Lower leg skin (tissue), 4 donors: ENCODE measurements at regions not wholly inside any gene's neighbourhood (a gene's known extent, or its start where the extent isn't known, plus 50 kb on each side); places are given as distances from the start of the nearest gene placed in this dataset.

Experiments used
- DNase-seq, 2 donors: peaks; one replicate each; pipeline ENCODE4 v3.0.0-alpha.2; 2019; ENCODE audit warnings: low spot score in 2 of 2
- H3K4me3 ChIP-seq: fragments of 200-600 bp; sonication (generic); 2 replicates; pipeline ENCODE4 v1.5.1; 2017; ENCODE audit warnings: mild to moderate bottlenecking, low read depth; ENCODE audit not compliant: poor library complexity, severe bottlenecking
- CTCF ChIP-seq, 3 donors: fragments of 450-650 bp; IDR thresholded peaks; one replicate each; pipeline ENCODE4 v1.5.1; 2016; ENCODE audit warnings: antibody characterized with exemption in 3 of 3, mild to moderate bottlenecking in 3 of 3, moderate library complexity in 2 of 3
- POLR2A ChIP-seq, 2 donors: fragments of 450-650 bp; IDR thresholded peaks; one replicate each; pipeline ENCODE4 v1.6.1; 2016 to 2017; ENCODE audit warnings: antibody characterized with exemption in 2 of 2, mild to moderate bottlenecking in 1 of 2, moderate library complexity in 1 of 2
- WGBS, 2 donors: methylation state at CpG; one replicate each; pipeline ENCODE4 v1.1.5; 2018; 5-methylcytosine and 5-hydroxymethylcytosine counted together
- intact Hi-C: fragments of 100-400 bp; cut with DNase I; formaldehyde crosslinking; loops from one replicate; pipeline ENCODE4 v1.15.0; 2023; ENCODE audit warnings: low total_unique reads

GRCh38 chr7:119838444-119838843, 434.5 kb upstream of the KCND2 start:
- 92 to 93% methylated on average over 6 of the region's 6 CpGs for WGBS, 2 donors
- intact Hi-C loops = no loop called here
- no peak for DNase-seq
- no peak for TF ChIP-seq POLR2A (IDR thresholded peaks at IDR 0.05)
- no peak overlapping the region for H3K4me3 ChIP-seq

GRCh38 chr7:119842337-119842736, 430.6 kb upstream of the KCND2 start:
- H3K4me3 ChIP-seq = no peak overlapping the region
- no peak for TF ChIP-seq POLR2A (IDR thresholded peaks at IDR 0.05)
- no peak for TF ChIP-seq CTCF (IDR thresholded peaks at IDR 0.05)
- intact Hi-C loops = no loop called here
- no peak for DNase-seq
- WGBS, 2 donors = 40% methylated on average over 1 of the region's 1 CpG

GRCh38 chr7:119842786-119843185, 430.2 kb upstream of the KCND2 start:
- no peak for DNase-seq
- intact Hi-C loops = no loop called here
- TF ChIP-seq POLR2A (IDR thresholded peaks at IDR 0.05) (no peak), CTCF (IDR thresholded peaks at IDR 0.05) (no peak)
- no peak overlapping the region for H3K4me3 ChIP-seq
- WGBS, 2 donors = 50 to 80% methylated on average over 1 of the region's 1 CpG

- intact Hi-C loops = no loop called here
- no peak for DNase-seq
- no peak for TF ChIP-seq CTCF (IDR thresholded peaks at IDR 0.05)
- no peak for TF ChIP-seq POLR2A (IDR thresholded peaks at IDR 0.05)
- no peak overlapping the region for H3K4me3 ChIP-seq
Observed at GRCh38 chr7:119861385-119861784, 411.6 kb upstream of the KCND2 start.

- no peak for DNase-seq
- TF ChIP-seq CTCF (IDR thresholded peaks at IDR 0.05) (no peak), POLR2A (IDR thresholded peaks at IDR 0.05) (no peak)
- H3K4me3 ChIP-seq = no peak overlapping the region
- intact Hi-C loops = no loop called here
- 81 to 84% methylated on average over 2 of the region's 2 CpGs for WGBS, 2 donors
Observed at GRCh38 chr7:119868387-119868786, 404.6 kb upstream of the KCND2 start.

- intact Hi-C loops = no loop called here
- 89% methylated on average over 1 of the region's 1 CpG for WGBS, 2 donors
- TF ChIP-seq POLR2A (IDR thresholded peaks at IDR 0.05) (no peak), CTCF (IDR thresholded peaks at IDR 0.05) (no peak)
- no peak overlapping the region for H3K4me3 ChIP-seq
- no peak for DNase-seq
Observed at GRCh38 chr7:119879835-119880234, 393.1 kb upstream of the KCND2 start.
